Natural killer cell (primary cell): ENCODE measurements at regions not wholly inside any gene's neighbourhood (a gene's known extent, or its start where the extent isn't known, plus 50 kb on each side); places are given as distances from the start of the nearest gene placed in this dataset.

Experiments
- ATAC-seq, 3 donors: fragments of 150-1000 bp in 2 of 3; fragments of 200-7000 bp in 1 of 3; cut with Tn5 transposase; 1 replicate in 1 of 3; 2 replicates in 2 of 3; pipeline ENCODE4 v1.10.0; 2021; ENCODE audit warnings: mild to moderate bottlenecking in 2 of 3, moderate library complexity in 2 of 3
- DNase-seq, 2 donors: peaks; one replicate each; pipeline versions ENCODE4 v3.0.0 to v3.0.0-alpha.2; 2013 to 2021; ENCODE audit warnings: mixed read lengths in 1 of 2
- H3K27ac ChIP-seq: one replicate; pipeline ENCODE4 v1.5.1; 2013; ENCODE audit warnings: mild to moderate bottlenecking, low read length
- H3K27me3 ChIP-seq: one replicate; pipeline ENCODE4 v1.6.1; 2013; ENCODE audit warnings: low read length; ENCODE audit not compliant: control insufficient read depth, insufficient read depth
- H3K36me3 ChIP-seq: one replicate; pipeline ENCODE4 v1.6.1; 2013; ENCODE audit warnings: low read length; ENCODE audit not compliant: control insufficient read depth, insufficient read depth
- H3K4me1 ChIP-seq: one replicate; pipeline ENCODE4 v1.6.1; 2013; ENCODE audit warnings: low read length; ENCODE audit not compliant: control insufficient read depth, insufficient read depth
- H3K4me3 ChIP-seq: one replicate; pipeline ENCODE4 v1.5.1; 2013; ENCODE audit warnings: low read length
- H3K9me3 ChIP-seq: one replicate; pipeline ENCODE4 v1.6.1; 2013; ENCODE audit warnings: low read length; ENCODE audit not compliant: control insufficient read depth, insufficient read depth
- H3K27ac Mint-ChIP-seq, 2 donors: one replicate each; pipeline ENCODE4 v1.8.0; 2022; ENCODE audit warnings: mild to moderate bottlenecking in 2 of 2, mixed read lengths in 2 of 2, moderate library complexity in 1 of 2
- H3K27me3 Mint-ChIP-seq, 2 donors: one replicate each; pipeline ENCODE4 v1.8.0; 2022; ENCODE audit warnings: low read depth in 2 of 2, mixed read lengths in 2 of 2
- H3K36me3 Mint-ChIP-seq: one replicate; pipeline ENCODE4 v1.8.0; 2022; ENCODE audit warnings: mixed read lengths
- H3K4me1 Mint-ChIP-seq, 2 donors: one replicate each; pipeline ENCODE4 v1.8.0; 2022; ENCODE audit warnings: mixed read lengths in 2 of 2
- H3K4me3 Mint-ChIP-seq: one replicate; pipeline ENCODE4 v1.8.0; 2022; ENCODE audit warnings: mild to moderate bottlenecking, moderate library complexity, mixed read lengths
- H3K9me3 Mint-ChIP-seq, 2 donors: one replicate each; pipeline ENCODE4 v1.8.0; 2022; ENCODE audit warnings: mixed read lengths in 2 of 2
- CTCF ChIP-seq: fragments of 200-600 bp; IDR thresholded peaks from one replicate; pipeline ENCODE4 v1.8.0; 2022; ENCODE audit warnings: antibody characterized with exemption
- WGBS: methylation state at CpG from one replicate; pipeline ENCODE4 v1.1.7; 2013; ENCODE audit warnings: missing lambda C conversion rate; ENCODE audit not compliant: insufficient coverage; 5-methylcytosine and 5-hydroxymethylcytosine counted together
- intact Hi-C: fragments of 100-400 bp; cut with micrococcal nuclease; formaldehyde crosslinking; loops from one replicate; pipeline ENCODE4 v1.14.2; 2022

DNA sequence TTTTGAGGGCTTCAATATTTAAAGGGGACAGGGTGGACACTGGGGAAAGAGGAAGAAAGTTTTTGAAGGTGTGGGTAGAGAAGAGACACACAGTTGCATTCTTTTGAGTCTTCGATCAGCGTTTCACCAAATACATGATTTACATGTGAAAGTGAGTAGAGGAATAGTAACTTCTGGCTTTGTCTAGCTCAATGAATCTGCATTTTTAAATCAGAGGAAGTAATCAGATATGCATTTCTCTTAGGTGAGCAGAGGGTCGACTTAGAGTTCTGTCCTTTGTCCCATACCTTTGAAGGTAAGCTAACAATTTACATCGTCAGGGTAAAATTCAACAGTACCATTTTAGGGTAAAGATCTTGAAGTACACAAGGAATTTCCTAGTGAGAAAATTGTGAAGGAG, 406.4 kb upstream of the ZNF462 start:
- H3K9me3 Mint-ChIP-seq: peaks cover 2 to 3% of the 10 kb centered on the region in 2 donors
- 85% methylated on average over 4 of the region's 4 CpGs for WGBS
- no peaks in the 10 kb centered on the region for H3K27me3 Mint-ChIP-seq
- H3K4me1 ChIP-seq: no peaks in the 10 kb centered on the region
- H3K27ac ChIP-seq: no peak overlapping the region
- intact Hi-C loops: no loop called here
- H3K4me1 Mint-ChIP-seq: peaks cover 0 to 5% of the 10 kb centered on the region in 2 donors
- H3K27me3 ChIP-seq: no peaks in the 10 kb centered on the region
- no peak overlapping the region for H3K4me3 ChIP-seq
- no peak for TF ChIP-seq CTCF
- no peak overlapping the region for H3K27ac Mint-ChIP-seq
- no peak overlapping the region for H3K4me3 Mint-ChIP-seq
- DNase-seq (no peak), ATAC-seq (no peak)
- no peaks in the 10 kb centered on the region for H3K9me3 ChIP-seq
- no peaks in the 10 kb centered on the region for H3K36me3 ChIP-seq
- peaks cover 9% of the 10 kb centered on the region for H3K36me3 Mint-ChIP-seq

GRCh38 chr9:106467113-106467864, 395.7 kb upstream of the ZNF462 start:
- 66% methylated on average over 8 of the region's 8 CpGs for WGBS
- Mint-ChIP-seq H3K4me1 (peaks cover 15 to 20% of the 10 kb centered on the region in 2 donors), H3K9me3 (peaks cover 7 to 8% of the 10 kb centered on the region in 2 donors), H3K36me3 (peaks cover 11% of the 10 kb centered on the region), H3K27ac (no peak overlapping the region), H3K27me3 (no peaks in the 10 kb centered on the region), H3K4me3 (no peak overlapping the region)
- DNase-seq (no peak), ATAC-seq (peak; percentile 44 to 75 (median 53))
- intact Hi-C loops: no loop called here
- no peak overlapping the region for H3K4me3 ChIP-seq
- no peaks in the 10 kb centered on the region for H3K27me3 ChIP-seq
- TF ChIP-seq CTCF: no peak
- H3K27ac ChIP-seq: no peak overlapping the region
- no peaks in the 10 kb centered on the region for H3K9me3 ChIP-seq
- no peaks in the 10 kb centered on the region for H3K36me3 ChIP-seq
- no peaks in the 10 kb centered on the region for H3K4me1 ChIP-seq

- no peak for TF ChIP-seq CTCF
- Mint-ChIP-seq H3K27ac (no peak overlapping the region), H3K36me3 (peaks cover 12% of the 10 kb centered on the region), H3K9me3 (peaks cover 7 to 8% of the 10 kb centered on the region in 2 donors), H3K4me1 (peaks cover 15 to 20% of the 10 kb centered on the region in 2 donors), H3K4me3 (no peak overlapping the region), H3K27me3 (no peaks in the 10 kb centered on the region)
- no peaks in the 10 kb centered on the region for H3K4me1 ChIP-seq
- H3K36me3 ChIP-seq: no peaks in the 10 kb centered on the region
- no peak overlapping the region for H3K4me3 ChIP-seq
- 91% methylated on average over 1 of the region's 1 CpG for WGBS
- intact Hi-C loops: no loop called here
- H3K27ac ChIP-seq: no peak overlapping the region
- ATAC-seq: no peak
- no peaks in the 10 kb centered on the region for H3K9me3 ChIP-seq
- no peak for DNase-seq
- H3K27me3 ChIP-seq: no peaks in the 10 kb centered on the region
Measured at GRCh38 chr9:106467865-106468164, 395.2 kb upstream of the ZNF462 start.

DNA sequence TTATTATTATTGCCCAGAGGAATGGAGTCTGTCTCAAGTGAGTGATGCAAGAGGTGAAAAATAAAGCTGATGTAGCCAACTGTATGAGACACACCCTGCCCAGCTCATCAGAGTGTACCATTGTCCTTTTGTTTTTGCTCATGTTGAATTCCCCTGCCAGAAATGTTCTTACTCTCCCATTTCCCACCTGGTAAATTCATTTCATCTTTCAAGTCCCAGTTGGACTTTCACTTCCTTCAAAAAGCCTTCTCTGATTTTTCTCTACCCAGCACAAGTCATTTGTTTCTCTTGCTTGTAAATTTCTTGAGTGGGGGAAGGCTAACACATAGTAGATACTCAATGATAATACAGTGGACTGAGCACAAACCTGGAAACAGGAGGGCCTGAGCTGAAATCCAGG, 394.5 kb upstream of the ZNF462 start:
- H3K27ac ChIP-seq: no peak overlapping the region
- Mint-ChIP-seq H3K36me3 (peaks cover 18% of the 10 kb centered on the region), H3K27ac (no peak overlapping the region), H3K27me3 (no peaks in the 10 kb centered on the region), H3K4me1 (peaks cover 15 to 20% of the 10 kb centered on the region in 2 donors), H3K4me3 (no peak overlapping the region), H3K9me3 (peaks cover 7 to 8% of the 10 kb centered on the region in 2 donors)
- no peaks in the 10 kb centered on the region for H3K4me1 ChIP-seq
- H3K4me3 ChIP-seq: no peak overlapping the region
- no peaks in the 10 kb centered on the region for H3K36me3 ChIP-seq
- intact Hi-C loops: no loop called here
- no peak for TF ChIP-seq CTCF
- ATAC-seq (no peak), DNase-seq (no peak)
- H3K9me3 ChIP-seq: no peaks in the 10 kb centered on the region
- H3K27me3 ChIP-seq: no peaks in the 10 kb centered on the region
